ENCODE measurements at regions not wholly inside any gene's neighbourhood (a gene's known extent, or its start where the extent isn't known, plus 50 kb on each side); places are given as distances from the start of the nearest gene placed in this dataset.

DNA sequence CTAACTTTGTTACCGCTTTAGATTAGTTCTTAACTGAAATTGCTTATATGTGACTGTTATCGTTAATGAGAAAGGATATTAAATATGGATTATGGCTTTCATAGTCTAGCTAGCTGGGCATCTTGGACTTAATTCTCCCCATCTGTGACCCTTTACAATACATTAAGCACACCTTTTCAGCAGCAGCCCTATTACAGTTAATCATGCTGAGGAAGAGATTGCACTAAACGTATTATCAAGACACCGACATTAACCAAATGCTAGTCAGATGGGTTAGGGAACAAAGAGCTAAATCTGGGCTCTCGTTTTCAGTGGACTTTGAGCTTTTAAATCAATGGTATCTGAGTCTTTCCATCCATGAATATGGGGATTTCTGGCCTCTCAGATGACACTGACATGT lies 447.5 kb upstream of the DCN start:
- H3K4me3 Mint-ChIP-seq, result no peak overlapping the region
- no peaks in the 10 kb centered on the region for H3K4me1 Mint-ChIP-seq (ENCODE audit: low read depth)
- H3K9me3 Mint-ChIP-seq, result peaks cover 14% of the 10 kb centered on the region
- CTCF ChIA-PET, result interaction anchor here (0.6 kb wide), 1 partner anchor 216 kb away, joined by 3 read pairs; no protein-coding TSS in a partner anchor
- H3K27ac Mint-ChIP-seq, result no peak overlapping the region
- no peaks in the 10 kb centered on the region for H3K27me3 Mint-ChIP-seq (ENCODE audit: low read depth)
- H3K36me3 Mint-ChIP-seq (ENCODE audit: low read depth), result no peaks in the 10 kb centered on the region
- intact Hi-C loops (cut with micrococcal nuclease), result no loop called here
- no peak for DNase-seq

DNA sequence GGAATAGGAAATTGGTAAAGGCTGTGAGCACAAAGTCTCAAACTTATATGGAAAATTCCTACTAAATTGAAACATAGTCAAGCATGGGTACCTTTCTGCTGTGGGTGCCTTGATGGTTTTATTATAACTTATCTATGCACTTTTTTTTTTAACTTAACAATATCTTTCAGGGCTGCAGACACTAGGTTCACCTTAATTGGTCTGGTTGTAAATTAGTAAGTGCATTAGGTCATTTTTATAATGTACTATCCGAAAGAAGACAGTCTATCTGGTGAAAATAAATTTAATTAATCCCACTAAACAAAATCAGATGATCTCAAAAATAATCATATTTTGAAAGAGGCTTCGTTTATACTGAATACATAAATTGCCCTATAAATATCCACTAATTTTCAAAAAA lies 446.8 kb upstream of the DCN start:
- H3K27me3 Mint-ChIP-seq (ENCODE audit: low read depth), result no peaks in the 10 kb centered on the region
- no peak overlapping the region for H3K4me3 Mint-ChIP-seq
- H3K4me1 Mint-ChIP-seq (ENCODE audit: low read depth), result no peaks in the 10 kb centered on the region
- H3K27ac Mint-ChIP-seq, result no peak overlapping the region
- intact Hi-C loops (cut with micrococcal nuclease), result no loop called here
- CTCF ChIA-PET, result no interaction called here
- H3K36me3 Mint-ChIP-seq (ENCODE audit: low read depth), result no peaks in the 10 kb centered on the region
- DNase-seq, result no peak
- peaks cover 14% of the 10 kb centered on the region for H3K9me3 Mint-ChIP-seq

DNA sequence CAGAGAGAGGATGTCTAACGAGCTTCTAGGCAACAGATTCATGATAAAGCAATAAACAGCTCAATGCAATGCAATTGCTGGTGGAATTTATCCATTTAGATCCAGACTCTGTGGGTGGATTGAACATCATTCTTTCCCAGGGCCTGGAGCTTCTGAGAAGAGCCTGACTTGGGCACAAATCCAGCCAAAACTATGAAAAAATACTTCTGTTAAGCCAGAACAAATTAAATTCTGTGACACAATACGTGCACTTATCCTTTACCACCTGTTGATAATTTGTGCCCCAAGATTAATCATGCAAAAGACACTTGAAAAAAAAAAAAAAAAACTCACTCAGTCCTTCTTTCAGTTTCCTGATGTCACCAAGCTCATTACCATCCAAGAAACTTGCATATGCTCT lies 446.0 kb upstream of the DCN start:
- Mint-ChIP-seq H3K27ac (no peak overlapping the region), H3K27me3 (ENCODE audit: low read depth) (no peaks in the 10 kb centered on the region), H3K4me1 (ENCODE audit: low read depth) (no peaks in the 10 kb centered on the region), H3K4me3 (no peak overlapping the region), H3K36me3 (ENCODE audit: low read depth) (no peaks in the 10 kb centered on the region), H3K9me3 (peaks cover 14% of the 10 kb centered on the region)
- DNase-seq, result no peak
- intact Hi-C loops (cut with micrococcal nuclease), result no loop called here
- CTCF ChIA-PET, result interaction anchor here (1.2 kb wide), 1 partner anchor 246 kb away, joined by 3 read pairs; no protein-coding TSS in a partner anchor

DNA sequence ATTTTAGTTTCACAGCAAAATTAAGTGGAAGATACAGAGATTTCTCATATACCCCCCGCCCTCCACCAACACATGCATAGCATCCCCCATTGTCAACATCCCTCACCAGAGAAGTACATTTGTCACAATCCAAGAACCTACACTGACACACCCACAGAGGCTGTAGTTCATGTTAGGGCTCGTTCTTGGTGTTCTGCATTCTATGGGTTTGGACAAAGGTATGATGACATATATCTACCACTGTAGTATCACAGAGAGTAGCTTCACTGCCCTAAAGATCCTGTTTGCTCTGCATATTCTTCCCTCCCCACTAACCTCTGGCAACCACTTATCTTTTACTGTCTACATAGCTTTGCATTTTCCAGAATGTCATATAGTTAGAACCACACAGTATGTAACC lies 444.6 kb upstream of the DCN start:
- H3K9me3 Mint-ChIP-seq, result peaks cover 14% of the 10 kb centered on the region
- intact Hi-C loops (cut with micrococcal nuclease), result no loop called here
- no peaks in the 10 kb centered on the region for H3K4me1 Mint-ChIP-seq (ENCODE audit: low read depth)
- H3K36me3 Mint-ChIP-seq (ENCODE audit: low read depth), result no peaks in the 10 kb centered on the region
- no peak overlapping the region for H3K27ac Mint-ChIP-seq
- H3K4me3 Mint-ChIP-seq, result no peak overlapping the region
- DNase-seq, result no peak
- H3K27me3 Mint-ChIP-seq (ENCODE audit: low read depth), result no peaks in the 10 kb centered on the region
- CTCF ChIA-PET, result interaction anchor here (0.8 kb wide), 1 partner anchor 11 kb away, joined by 3 read pairs; no protein-coding TSS in a partner anchor

GRCh38 chr12:91622981-91623380 lies 440.4 kb upstream of the DCN start:
- no peaks in the 10 kb centered on the region for H3K36me3 Mint-ChIP-seq (ENCODE audit: low read depth)
- intact Hi-C loops (cut with micrococcal nuclease), result no loop called here

DNA sequence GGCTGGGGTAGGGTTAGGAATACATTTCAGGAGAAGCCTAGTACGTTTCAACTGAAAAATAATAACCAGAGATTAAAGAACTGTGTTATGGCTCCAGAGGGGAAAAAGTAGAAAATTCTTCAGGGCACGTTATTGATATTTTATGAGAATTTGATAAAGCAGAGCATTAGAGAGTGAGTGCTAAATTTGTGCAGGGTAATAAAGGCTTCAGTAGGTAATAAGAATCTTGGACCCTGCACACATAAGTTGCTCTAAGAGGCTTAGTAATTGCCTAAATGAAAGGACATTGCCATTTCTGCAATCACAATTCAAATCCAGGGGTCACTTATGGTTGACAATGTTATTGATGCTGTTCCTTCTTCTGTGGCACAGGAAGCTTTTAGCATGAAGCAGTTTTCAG lies 439.4 kb upstream of the DCN start:
- no peak overlapping the region for H3K4me3 Mint-ChIP-seq
- no peaks in the 10 kb centered on the region for H3K36me3 Mint-ChIP-seq (ENCODE audit: low read depth)
- intact Hi-C loops (cut with micrococcal nuclease), result no loop called here
- CTCF ChIA-PET, result no interaction called here
- peaks cover 10% of the 10 kb centered on the region for H3K9me3 Mint-ChIP-seq
- no peak for DNase-seq
- H3K27ac Mint-ChIP-seq, result no peak overlapping the region
- peaks cover 5% of the 10 kb centered on the region for H3K4me1 Mint-ChIP-seq (ENCODE audit: low read depth)
- no peaks in the 10 kb centered on the region for H3K27me3 Mint-ChIP-seq (ENCODE audit: low read depth)

More at GRCh38 chr12:91622981-91623380, 440.4 kb upstream of the DCN start:
- no peaks in the 10 kb centered on the region for H3K27me3 Mint-ChIP-seq (ENCODE audit: low read depth)
- H3K4me1 Mint-ChIP-seq (ENCODE audit: low read depth), result peaks cover 3% of the 10 kb centered on the region
- peaks cover 14% of the 10 kb centered on the region for H3K9me3 Mint-ChIP-seq
- no peak for DNase-seq
- H3K4me3 Mint-ChIP-seq, result no peak overlapping the region
- H3K27ac Mint-ChIP-seq, result no peak overlapping the region
- CTCF ChIA-PET, result interaction anchor here (0.6 kb wide), 1 partner anchor 751 kb away, joined by 3 read pairs; no protein-coding TSS in a partner anchor

- peaks cover 2% of the 10 kb centered on the region for H3K9me3 Mint-ChIP-seq
- no peak overlapping the region for H3K27ac Mint-ChIP-seq
- no peak for DNase-seq
- no peak overlapping the region for H3K4me3 Mint-ChIP-seq
- intact Hi-C loops (cut with micrococcal nuclease), result no loop called here
- no peaks in the 10 kb centered on the region for H3K27me3 Mint-ChIP-seq (ENCODE audit: low read depth)
- peaks cover 5% of the 10 kb centered on the region for H3K4me1 Mint-ChIP-seq (ENCODE audit: low read depth)
- CTCF ChIA-PET, result interaction anchor here (1.0 kb wide), 1 partner anchor 8 kb away, joined by 3 read pairs; no protein-coding TSS in a partner anchor
- H3K36me3 Mint-ChIP-seq (ENCODE audit: low read depth), result no peaks in the 10 kb centered on the region
Observed at GRCh38 chr12:91620992-91621391, 438.4 kb upstream of the DCN start.

- no peaks in the 10 kb centered on the region for H3K36me3 Mint-ChIP-seq (ENCODE audit: low read depth)
- no peak overlapping the region for H3K4me3 Mint-ChIP-seq
- no peak overlapping the region for H3K27ac Mint-ChIP-seq
- CTCF ChIA-PET, result interaction anchor here (1.1 kb wide), 1 partner anchor 18 kb away, joined by 3 read pairs; no protein-coding TSS in a partner anchor
- H3K27me3 Mint-ChIP-seq (ENCODE audit: low read depth), result no peaks in the 10 kb centered on the region
- no peaks in the 10 kb centered on the region for H3K9me3 Mint-ChIP-seq
- DNase-seq, result no peak
- peaks cover 5% of the 10 kb centered on the region for H3K4me1 Mint-ChIP-seq (ENCODE audit: low read depth)
- intact Hi-C loops (cut with micrococcal nuclease), result no loop called here
Observed at GRCh38 chr12:91620422-91620821, 437.8 kb upstream of the DCN start.

GRCh38 chr12:91618281-91618680 lies 435.7 kb upstream of the DCN start:
- H3K4me1 Mint-ChIP-seq (ENCODE audit: low read depth), result peaks cover 5% of the 10 kb centered on the region
- intact Hi-C loops (cut with micrococcal nuclease), result no loop called here
- H3K4me3 Mint-ChIP-seq, result no peak overlapping the region
- no peaks in the 10 kb centered on the region for H3K36me3 Mint-ChIP-seq (ENCODE audit: low read depth)
- CTCF ChIA-PET, result no interaction called here
- H3K27me3 Mint-ChIP-seq (ENCODE audit: low read depth), result no peaks in the 10 kb centered on the region
- H3K27ac Mint-ChIP-seq, result no peak overlapping the region
- DNase-seq, result no peak
- H3K9me3 Mint-ChIP-seq, result no peaks in the 10 kb centered on the region

DNA sequence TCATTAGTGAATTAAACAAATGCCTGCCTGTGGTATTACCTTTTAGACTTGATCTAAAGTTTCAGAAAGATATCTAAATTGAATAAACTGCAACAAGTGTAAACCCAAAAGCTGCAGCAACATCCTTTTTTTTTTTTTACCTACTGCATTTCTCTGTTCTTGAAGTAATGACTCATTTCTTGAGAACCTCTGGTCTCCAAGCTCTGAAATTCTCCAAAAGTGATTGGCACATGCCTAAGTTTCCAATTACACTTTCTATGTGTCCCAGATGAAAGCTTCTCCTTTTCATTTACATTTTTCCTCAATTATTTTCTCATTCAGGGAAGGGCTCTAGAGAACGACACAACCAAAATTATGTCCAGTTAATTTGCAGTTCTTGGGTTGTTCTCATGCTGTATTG lies 435.2 kb upstream of the DCN start:
- Mint-ChIP-seq H3K27me3 (ENCODE audit: low read depth) (no peaks in the 10 kb centered on the region), H3K4me1 (ENCODE audit: low read depth) (peaks cover 5% of the 10 kb centered on the region), H3K9me3 (no peaks in the 10 kb centered on the region), H3K36me3 (ENCODE audit: low read depth) (no peaks in the 10 kb centered on the region), H3K27ac (no peak overlapping the region), H3K4me3 (no peak overlapping the region)
- DNase-seq, result no peak
- intact Hi-C loops (cut with micrococcal nuclease), result no loop called here
- CTCF ChIA-PET, result no interaction called here

GRCh38 chr12:91616416-91616815 lies 433.8 kb upstream of the DCN start:
- Mint-ChIP-seq H3K27me3 (ENCODE audit: low read depth) (no peaks in the 10 kb centered on the region), H3K4me3 (no peak overlapping the region), H3K27ac (no peak overlapping the region), H3K9me3 (no peaks in the 10 kb centered on the region), H3K4me1 (ENCODE audit: low read depth) (peaks cover 5% of the 10 kb centered on the region), H3K36me3 (ENCODE audit: low read depth) (no peaks in the 10 kb centered on the region)
- no peak for DNase-seq
- intact Hi-C loops (cut with micrococcal nuclease), result no loop called here
- CTCF ChIA-PET, result interaction anchor here (0.6 to 0.8 kb wide), 2 partner anchors 11 to 635 kb away, joined by 3 read pairs; no protein-coding TSS in a partner anchor

- DNase-seq, result no peak
- no peaks in the 10 kb centered on the region for H3K36me3 Mint-ChIP-seq (ENCODE audit: low read depth)
- no peaks in the 10 kb centered on the region for H3K27me3 Mint-ChIP-seq (ENCODE audit: low read depth)
- H3K4me3 Mint-ChIP-seq, result no peak overlapping the region
- intact Hi-C loops (cut with micrococcal nuclease), result no loop called here
- CTCF ChIA-PET, result interaction anchor here (0.7 kb wide), 1 partner anchor 8 kb away, joined by 3 read pairs; no protein-coding TSS in a partner anchor
- no peak overlapping the region for H3K27ac Mint-ChIP-seq
- H3K9me3 Mint-ChIP-seq, result no peaks in the 10 kb centered on the region
- H3K4me1 Mint-ChIP-seq (ENCODE audit: low read depth), result peaks cover 19% of the 10 kb centered on the region
Observed at GRCh38 chr12:91613223-91613779, 430.7 kb upstream of the DCN start.

GRCh38 chr12:91610561-91610960 lies 427.9 kb upstream of the DCN start:
- intact Hi-C loops (cut with micrococcal nuclease), result no loop called here
- H3K4me1 Mint-ChIP-seq (ENCODE audit: low read depth), result peaks cover 14% of the 10 kb centered on the region
- no peaks in the 10 kb centered on the region for H3K36me3 Mint-ChIP-seq (ENCODE audit: low read depth)
- H3K27ac Mint-ChIP-seq, result no peak overlapping the region
- no peak overlapping the region for H3K4me3 Mint-ChIP-seq
- no peaks in the 10 kb centered on the region for H3K27me3 Mint-ChIP-seq (ENCODE audit: low read depth)
- H3K9me3 Mint-ChIP-seq, result no peaks in the 10 kb centered on the region
- CTCF ChIA-PET, result no interaction called here
- no peak for DNase-seq

Measured in activated naive CD4-positive, alpha-beta T cell treated with anti-CD3 and anti-CD28 coated beads for 36 hours (primary cell).